ENCODE measurements at regions not wholly inside any gene's neighbourhood (a gene's known extent, or its start where the extent isn't known, plus 50 kb on each side); places are given as distances from the start of the nearest gene placed in this dataset.

DNA sequence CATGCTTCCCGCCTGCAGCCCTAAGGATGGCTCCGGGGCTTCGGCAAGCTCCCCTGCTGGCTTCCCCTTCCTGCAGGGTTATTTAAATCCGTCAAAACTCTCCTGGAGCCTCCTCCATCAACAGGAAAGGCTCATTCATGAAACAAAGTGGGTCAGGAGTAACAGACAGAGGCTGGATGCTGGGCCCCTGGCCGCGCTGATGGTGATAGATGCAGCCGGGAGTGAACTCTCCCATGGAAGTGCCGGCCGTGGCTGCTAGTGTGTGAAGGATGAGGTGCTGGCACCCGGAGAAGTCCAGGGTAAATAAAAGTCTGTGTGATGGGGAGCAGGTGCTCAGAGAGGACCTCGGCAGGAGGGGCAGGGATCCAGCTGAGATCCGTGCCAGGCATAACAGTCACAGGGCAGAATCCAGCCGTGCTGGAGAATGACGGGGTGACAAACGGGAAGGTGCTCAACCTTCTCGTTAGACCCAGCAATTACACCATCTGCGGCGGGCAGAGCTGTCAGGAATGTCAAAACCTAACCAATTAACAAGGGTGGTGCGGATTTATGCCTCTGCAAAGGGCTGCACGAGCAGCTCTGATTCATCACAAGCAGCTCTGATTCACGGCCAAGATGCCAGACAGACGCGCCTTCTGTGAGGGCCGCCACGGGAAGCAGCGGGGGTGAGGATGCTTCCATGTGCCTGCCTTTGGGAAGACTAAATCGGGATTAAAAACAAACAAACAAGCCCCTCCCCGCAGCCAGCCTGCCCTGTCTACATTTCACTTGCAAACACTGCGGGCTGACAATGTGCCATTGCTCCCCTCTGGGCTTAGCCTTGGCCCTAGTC is 55.6 kb downstream of the SYNE3 start:
- TF ChIP-seq, protein P1, sequence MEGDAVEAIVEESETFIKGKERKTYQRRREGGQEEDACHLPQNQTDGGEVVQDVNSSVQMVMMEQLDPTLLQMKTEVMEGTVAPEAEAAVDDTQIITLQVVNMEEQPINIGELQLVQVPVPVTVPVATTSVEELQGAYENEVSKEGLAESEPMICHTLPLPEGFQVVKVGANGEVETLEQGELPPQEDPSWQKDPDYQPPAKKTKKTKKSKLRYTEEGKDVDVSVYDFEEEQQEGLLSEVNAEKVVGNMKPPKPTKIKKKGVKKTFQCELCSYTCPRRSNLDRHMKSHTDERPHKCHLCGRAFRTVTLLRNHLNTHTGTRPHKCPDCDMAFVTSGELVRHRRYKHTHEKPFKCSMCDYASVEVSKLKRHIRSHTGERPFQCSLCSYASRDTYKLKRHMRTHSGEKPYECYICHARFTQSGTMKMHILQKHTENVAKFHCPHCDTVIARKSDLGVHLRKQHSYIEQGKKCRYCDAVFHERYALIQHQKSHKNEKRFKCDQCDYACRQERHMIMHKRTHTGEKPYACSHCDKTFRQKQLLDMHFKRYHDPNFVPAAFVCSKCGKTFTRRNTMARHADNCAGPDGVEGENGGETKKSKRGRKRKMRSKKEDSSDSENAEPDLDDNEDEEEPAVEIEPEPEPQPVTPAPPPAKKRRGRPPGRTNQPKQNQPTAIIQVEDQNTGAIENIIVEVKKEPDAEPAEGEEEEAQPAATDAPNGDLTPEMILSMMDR (IDR thresholded peaks at IDR 0.05): no peak
- TF ChIP-seq POLR2A (IDR thresholded peaks at IDR 0.05): no peak
